Body of pancreas (tissue), 4 donors: ENCODE measurements at regions not wholly inside any gene's neighbourhood (a gene's known extent, or its start where the extent isn't known, plus 50 kb on each side); places are given as distances from the start of the nearest gene placed in this dataset.

Experiments used
- CTCF ChIP-seq, 7 experiments: fragments of 450-650 bp in 4 of 7; fragments of 200-600 bp in 3 of 7; sonication (generic) in 3 of 7; IDR thresholded peaks; one replicate each; pipeline ENCODE4 v1.5.1; 2016 to 2019; ENCODE audit warnings: antibody characterized with exemption in 7 of 7
- POLR2A ChIP-seq, 3 donors: fragments of 450-650 bp; IDR thresholded peaks; one replicate each; pipeline ENCODE4 v1.6.1; 2016; ENCODE audit warnings: antibody characterized with exemption in 3 of 3, mild to moderate bottlenecking in 2 of 3

GRCh38 chr4:23163647-23164436, 471.1 kb downstream of the GBA3 start:
- TF ChIP-seq POLR2A (IDR thresholded peaks at IDR 0.05) (no peak), CTCF (IDR thresholded peaks at IDR 0.05) (no peak)
